DND-41 (cell line): ENCODE measurements at regions not wholly inside any gene's neighbourhood (a gene's known extent, or its start where the extent isn't known, plus 50 kb on each side); places are given as distances from the start of the nearest gene placed in this dataset.

Source experiments
- EZH2 ChIP-seq: IDR thresholded peaks from 3 replicates; pipeline ENCODE4 v1.6.1; 2012; ENCODE audit warnings: borderline replicate concordance, low read depth, mild to moderate bottlenecking, moderate library complexity, low read length, inconsistent platforms; ENCODE audit not compliant: severe bottlenecking
- TF ChIP-seq, protein P1 (sequence below): IDR thresholded peaks from 2 replicates; pipeline ENCODE4 v1.5.1; 2012; ENCODE audit warnings: borderline replicate concordance, low read length, moderate library complexity, mild to moderate bottlenecking; ENCODE audit not compliant: poor library complexity, severe bottlenecking; ENCODE audit errors: extremely low read depth

DNA sequence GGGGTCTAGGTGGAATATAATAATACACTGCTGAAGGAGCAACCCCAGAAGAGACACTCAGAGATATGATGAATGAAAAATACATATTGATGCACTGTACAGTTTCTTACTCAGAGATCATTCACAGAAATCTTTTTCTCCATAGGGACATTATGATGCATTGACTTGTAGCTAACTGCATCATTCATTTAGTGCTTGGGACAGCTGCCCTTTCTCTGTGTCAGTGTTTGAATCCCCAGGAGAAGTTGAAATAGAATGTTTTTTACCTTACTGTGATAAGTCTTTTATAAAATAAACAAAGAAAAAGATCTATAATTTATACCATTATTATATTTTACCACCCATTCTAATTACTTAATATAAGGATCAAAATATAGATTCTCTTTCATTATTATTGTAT is 91.7 kb upstream of the DSEL start:
- TF ChIP-seq, protein P1, sequence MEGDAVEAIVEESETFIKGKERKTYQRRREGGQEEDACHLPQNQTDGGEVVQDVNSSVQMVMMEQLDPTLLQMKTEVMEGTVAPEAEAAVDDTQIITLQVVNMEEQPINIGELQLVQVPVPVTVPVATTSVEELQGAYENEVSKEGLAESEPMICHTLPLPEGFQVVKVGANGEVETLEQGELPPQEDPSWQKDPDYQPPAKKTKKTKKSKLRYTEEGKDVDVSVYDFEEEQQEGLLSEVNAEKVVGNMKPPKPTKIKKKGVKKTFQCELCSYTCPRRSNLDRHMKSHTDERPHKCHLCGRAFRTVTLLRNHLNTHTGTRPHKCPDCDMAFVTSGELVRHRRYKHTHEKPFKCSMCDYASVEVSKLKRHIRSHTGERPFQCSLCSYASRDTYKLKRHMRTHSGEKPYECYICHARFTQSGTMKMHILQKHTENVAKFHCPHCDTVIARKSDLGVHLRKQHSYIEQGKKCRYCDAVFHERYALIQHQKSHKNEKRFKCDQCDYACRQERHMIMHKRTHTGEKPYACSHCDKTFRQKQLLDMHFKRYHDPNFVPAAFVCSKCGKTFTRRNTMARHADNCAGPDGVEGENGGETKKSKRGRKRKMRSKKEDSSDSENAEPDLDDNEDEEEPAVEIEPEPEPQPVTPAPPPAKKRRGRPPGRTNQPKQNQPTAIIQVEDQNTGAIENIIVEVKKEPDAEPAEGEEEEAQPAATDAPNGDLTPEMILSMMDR: no peak
- no peak for TF ChIP-seq EZH2
